ENCODE measurements at regions not wholly inside any gene's neighbourhood (a gene's known extent, or its start where the extent isn't known, plus 50 kb on each side); places are given as distances from the start of the nearest gene placed in this dataset.

DNA sequence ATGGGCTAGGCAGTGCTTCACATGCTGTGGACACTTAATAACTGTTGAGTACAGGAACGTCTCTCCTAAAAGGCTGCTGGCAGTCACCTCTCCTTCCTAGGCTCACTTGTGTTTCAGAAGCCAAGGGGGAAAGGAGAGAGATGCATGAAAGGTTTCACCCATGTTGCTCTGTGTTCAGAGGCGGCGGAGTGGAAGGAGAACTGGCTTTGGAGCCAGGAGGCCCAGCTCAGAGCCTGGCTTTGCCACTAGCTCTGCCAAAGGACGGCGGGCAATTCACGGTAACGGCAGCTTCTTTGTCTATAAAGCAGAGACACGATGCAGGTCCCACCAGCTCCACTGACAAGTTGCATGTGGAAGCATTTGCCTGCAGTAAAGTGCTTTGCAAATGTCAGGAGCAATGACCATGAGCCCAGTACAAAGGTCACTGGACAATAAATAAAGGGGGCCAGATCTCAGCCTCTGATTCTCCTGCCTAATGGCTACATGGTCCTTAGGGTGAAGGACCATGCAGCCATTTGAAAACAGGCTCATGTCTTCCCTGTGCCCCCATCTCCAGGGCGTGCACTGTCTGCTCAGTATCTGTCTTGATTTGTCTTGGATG, 171.7 kb upstream of the TLE3 start:
- TF ChIP-seq CTCF (IDR thresholded peaks at IDR 0.05) (no peak), POLR2A (IDR thresholded peaks at IDR 0.05) (no peak)
